Activated CD8-positive, alpha-beta memory T cell treated with anti-CD3 and anti-CD28 coated beads, Interleukin-2, amount 50 U/mL, for 1 hour (primary cell): ENCODE measurements at regions not wholly inside any gene's neighbourhood (a gene's known extent, or its start where the extent isn't known, plus 50 kb on each side); places are given as distances from the start of the nearest gene placed in this dataset.

Experiments
- DNase-seq: peaks from one replicate; pipeline ENCODE4 v3.0.0-alpha.2; 2020; ENCODE audit errors: extremely low read depth

DNA sequence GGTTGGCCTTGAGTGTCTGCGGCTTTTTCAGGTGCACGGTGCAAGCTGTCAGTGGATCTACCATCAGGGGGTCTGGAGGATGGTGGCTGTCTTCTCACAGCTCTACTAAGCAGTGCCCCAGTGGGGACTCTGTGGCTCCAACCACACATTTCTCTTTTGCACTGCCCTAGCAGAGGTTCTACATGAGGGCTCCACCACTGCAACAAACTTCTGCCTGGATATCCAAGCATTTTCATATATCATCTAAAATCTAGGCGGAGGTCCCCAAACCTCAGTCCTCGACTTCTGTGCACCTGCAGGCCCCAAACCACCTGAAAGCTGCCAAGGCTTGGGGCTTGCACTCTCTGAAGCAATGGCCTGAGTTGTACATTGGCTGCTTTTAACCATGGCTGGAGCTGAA lies 601.5 kb downstream of the MTRR start:
- no peak for DNase-seq

DNA sequence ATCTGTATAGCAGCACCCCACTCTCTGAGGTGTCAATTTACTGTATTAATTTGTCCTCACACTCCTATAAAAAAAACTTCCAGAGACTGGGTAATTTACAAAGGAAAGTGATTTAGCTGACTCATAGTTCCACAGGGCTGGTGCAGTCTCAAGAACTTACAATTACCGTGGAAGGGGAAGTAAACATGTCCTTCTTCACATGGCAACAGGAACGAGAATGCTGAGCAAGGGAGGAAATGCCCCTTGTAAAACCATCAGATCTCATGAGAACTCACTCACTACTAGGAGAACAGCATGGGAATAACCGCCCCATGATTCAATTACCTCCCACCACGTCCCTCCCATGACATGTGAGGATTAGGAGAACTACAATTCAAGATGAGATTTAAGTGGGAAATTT lies 602.6 kb downstream of the MTRR start:
- no peak for DNase-seq

DNA sequence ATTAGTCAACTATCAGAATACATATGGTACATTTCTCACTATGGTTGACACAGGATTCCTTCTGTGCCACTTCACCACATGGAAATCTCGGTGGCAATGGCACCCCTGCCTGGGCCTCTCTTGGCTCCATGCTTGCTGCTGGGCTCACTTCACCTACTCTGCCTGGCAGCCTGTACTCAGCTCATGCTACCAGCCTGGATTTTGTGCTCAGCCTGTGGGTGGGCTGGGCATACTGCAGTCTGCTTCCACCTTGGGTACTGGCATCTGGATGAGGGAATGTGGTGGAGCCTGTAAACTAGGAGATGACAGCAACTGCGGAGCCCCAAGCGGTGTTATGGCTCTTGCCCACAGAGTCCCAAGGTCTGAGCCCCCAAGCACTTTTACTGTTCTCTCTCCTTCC lies 604.1 kb downstream of the MTRR start:
- no peak for DNase-seq

DNA sequence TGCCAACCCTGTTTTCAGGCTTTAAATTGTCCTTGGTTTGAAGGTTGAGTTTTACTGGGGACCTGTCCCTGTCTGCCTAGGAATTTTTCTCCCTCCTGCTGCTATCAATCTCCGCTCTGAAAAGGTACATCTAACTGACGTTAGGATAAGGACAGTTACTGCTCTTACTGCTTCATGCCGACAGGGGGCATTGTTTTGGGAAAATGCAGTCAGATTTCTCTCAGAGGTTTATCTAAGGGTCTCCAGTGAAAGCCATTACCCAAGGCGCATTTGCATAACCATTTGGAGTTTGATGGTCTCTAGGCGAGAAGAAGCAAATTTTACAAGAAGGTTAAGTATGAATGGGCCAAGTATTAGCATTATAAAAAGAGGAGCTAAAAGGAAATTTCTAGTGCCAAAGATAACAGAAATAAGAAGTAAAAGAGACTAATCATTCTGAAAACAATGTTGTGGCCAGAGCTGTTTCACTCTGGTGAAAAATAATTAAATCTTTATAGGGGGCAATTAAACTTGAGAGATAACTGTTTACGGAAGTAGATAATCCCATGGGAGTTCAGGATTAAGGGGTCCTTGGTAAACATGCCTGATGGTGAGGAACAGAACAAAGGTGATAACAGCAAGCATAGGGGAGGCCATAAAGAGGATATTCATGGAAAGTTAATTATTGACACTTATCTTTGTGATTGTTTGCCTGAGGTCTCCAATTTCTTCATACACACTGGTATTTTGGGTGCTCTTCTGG lies 605.0 kb downstream of the MTRR start:
- DNase-seq: no peak

DNA sequence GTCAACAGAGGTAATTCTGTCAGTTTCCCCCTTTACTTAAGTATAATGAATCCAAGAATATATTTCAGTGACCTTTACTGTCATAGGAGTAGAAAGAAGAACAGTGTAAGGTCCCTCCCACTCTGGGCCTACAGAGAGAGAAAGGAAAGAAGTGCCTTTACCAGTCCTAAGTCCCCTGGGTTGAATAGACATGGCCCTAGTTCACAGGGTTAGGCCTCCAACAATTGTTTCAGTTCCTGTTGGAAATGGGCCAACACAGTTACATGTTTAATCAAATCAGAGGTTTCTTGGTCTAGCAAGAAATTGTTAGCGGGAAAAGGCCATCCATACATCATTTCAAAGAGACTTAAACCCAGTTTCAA lies 605.6 kb downstream of the MTRR start:
- DNase-seq: no peak

DNA sequence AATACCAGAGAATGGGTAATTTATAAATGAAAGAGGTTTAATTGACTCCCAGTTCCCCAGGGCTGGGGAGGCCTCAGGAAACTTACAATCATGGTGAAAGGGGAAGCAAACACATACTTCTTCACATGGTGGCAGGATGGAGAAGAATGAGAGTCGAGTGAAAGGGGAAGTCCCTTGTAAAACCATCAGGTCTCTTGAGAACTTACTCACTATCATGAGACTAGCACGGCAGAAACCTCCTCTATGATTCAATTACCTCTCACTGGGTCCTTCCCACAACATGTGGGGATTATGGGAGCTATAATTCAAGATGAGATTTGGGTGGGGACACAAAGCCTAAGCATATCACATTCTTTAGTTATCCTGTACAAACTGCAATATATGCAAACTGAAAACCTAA lies 609.4 kb downstream of the MTRR start:
- no peak for DNase-seq

DNA sequence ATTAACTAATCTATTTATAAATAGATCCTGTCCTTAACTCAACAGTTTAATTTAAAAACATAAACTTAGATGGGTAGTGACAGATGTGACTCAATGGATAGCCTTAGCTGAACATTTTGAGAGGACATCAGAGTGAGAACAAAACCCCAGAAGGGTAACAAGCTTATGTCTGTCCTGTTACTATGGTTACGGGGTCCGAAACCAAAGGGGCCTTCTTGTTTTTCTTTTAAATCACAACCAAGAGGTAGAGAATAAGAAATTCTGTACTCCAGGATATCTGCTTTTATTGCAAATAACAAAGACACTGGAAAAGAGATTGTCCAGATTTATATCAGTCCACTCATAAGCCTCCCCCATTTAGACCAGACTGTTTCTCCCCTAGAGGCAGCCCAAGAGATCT lies 612.1 kb downstream of the MTRR start:
- DNase-seq: no peak

DNA sequence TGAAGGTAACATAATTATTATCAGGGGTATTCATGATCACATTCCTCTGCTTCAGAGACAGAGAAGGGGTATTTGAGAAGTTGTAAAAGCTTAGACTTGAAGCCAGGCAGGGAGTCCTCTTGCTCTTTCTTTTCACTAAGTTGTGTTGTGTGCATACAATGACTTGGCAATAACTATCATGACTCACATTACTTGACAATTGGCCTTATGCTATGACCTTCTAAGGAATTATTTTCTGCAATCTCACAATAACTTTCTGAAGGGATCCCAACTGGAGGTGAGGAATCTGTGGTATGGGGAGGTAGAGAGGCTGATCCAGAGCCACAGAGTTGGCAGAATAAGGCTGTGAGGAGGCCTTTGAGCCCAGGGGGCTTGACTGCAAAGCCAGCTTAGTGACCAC lies 622.3 kb downstream of the MTRR start:
- DNase-seq: no peak

DNA sequence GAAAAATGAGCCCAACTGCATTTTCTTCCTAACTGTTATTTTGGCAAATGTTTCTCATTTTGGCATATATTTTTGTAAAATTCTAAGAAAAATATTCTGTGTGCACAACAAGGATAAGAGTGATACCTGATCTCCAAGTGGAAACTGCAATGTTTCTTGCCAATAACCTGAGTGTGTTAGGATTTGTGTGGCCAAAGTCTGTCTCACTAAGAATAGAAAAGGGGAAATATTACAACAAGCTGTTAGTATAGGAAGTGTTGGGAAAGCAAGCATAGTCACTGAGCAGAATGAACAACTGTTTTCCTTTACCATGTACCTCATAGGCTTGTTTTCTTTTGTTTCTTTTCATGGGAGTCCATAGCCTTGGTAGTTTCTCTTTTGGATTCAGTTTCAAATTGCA lies 624.2 kb downstream of the MTRR start:
- no peak for DNase-seq

DNA sequence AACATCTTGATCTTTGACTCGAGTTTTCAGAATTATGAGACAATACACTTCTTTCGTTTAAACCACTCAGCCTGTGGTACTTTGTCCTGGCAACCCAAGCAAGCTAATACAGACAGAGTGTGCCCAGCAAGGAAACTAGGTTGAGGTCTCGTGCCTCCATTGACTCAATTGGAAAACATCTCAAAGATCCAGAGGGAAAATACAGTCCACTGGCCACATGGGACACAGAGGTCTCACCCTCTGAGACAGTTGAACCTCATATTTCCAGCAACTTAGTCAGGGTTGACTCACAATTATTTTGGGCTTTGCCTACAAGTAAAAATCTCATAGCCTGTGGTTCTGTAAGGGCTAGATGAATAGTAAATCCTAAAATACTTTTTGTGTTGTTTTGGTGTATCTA lies 631.5 kb downstream of the MTRR start:
- no peak for DNase-seq

DNA sequence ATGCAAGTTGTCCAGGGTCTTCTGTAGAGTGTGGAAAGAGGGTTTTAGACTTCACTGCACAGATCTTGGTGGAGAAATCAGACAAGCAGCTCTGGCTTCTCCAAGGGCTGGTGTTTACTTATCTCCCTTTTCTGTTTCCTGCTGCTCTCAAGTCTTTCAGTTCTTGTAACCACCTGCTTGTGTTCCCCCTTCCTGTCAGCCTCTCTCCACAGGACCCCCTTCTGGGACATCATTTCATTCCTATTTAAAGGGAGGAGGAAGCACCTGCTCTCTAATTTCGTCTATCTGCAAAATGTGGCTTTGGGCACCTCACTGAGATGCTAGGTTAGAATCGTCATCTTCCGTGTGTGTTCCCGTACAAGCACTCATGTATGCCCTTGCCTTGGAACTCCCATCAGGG lies 636.2 kb downstream of the MTRR start:
- DNase-seq: no peak

DNA sequence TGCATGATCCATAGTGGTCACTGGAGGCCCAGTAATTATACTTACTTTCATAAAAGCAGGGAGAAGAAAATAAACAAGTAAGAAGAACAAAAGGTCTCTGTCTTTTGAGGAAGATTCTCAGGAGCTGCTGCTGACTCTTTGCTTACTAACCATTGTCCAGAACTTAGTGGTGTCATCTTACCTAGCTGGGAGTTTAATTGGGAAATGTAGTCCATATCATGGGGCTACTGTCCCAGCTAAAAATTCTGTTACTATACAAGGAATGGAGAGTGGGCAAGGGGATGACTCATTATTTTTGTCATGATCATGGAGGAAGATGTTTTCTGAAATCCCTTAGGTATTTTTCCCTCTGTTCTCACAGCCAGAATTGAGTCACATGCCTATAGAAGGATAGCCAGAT lies 639.3 kb downstream of the MTRR start:
- no peak for DNase-seq

DNA sequence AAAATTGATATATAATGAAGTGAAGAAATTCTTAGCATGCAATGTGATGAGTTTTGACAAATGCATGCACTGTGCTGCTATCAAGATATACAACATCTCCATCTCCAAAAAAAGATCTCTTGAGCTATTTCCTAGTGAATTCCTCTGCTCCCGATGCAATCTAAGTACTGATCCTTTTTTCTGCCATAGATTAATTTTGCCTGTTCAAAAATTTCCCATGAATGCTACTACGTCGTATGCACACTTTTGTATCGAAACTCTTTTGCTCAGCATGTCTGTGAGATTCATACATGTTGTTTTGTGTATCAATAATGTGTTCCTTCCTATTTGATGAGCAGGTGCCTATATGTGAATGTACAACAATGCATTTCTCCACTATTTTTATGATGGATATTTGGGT lies 647.4 kb downstream of the MTRR start:
- DNase-seq: no peak

DNA sequence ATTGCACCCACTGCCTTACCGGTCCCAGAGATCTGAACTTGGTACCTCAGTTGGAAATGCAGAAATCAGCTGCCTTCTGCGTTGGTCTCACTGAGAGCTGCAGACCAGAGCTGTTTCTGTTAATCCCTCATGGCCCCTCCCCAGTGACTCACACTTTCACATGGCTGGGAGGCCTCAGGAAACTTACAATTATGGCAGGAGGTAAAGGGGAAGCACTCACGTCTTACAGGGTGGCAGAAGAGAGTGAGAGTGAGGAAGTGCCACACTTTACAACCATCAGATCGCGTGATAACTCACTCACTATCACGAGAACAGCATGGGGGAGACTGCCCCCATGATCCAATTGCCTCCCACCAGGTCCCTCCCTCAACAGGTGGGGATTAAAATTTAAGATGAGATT lies 648.5 kb downstream of the MTRR start:
- no peak for DNase-seq

DNA sequence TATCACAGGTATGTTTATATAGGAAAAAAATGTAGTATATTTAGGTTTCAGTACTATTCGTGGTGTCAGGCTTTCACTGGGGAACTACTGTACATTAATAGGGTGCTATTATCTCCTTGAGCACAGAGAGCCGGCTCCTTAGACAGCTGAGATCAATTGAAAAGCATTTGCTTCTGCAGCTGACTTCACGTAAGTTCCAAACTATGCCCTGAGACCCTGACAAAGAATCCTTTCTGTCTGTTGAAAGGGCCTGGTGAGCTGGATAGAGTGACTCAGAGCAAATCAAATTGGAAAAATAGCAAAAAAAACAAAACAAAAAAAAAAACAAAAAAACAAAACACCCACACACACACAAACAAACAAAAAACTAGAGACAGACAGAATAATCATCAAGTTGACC lies 652.0 kb downstream of the MTRR start:
- no peak for DNase-seq

DNA sequence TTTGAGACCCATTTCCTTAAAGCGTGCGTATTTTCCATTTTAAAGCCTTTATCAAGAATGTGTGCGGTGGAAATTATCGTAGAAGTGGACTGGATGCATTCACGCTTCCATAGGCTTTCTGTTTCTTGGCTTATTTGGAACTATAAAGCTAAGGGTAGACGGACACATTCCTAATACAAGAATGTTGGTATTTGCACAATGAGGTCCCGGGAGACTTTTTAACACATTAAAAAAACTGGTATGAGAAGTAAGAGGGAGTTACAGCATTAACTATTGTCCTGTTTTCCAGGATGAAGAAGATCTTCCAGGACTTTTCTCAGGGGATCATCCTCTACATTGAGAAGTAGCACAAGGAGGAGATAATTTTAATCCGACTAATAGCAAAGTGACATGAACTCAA lies 653.0 kb downstream of the MTRR start:
- DNase-seq: no peak

DNA sequence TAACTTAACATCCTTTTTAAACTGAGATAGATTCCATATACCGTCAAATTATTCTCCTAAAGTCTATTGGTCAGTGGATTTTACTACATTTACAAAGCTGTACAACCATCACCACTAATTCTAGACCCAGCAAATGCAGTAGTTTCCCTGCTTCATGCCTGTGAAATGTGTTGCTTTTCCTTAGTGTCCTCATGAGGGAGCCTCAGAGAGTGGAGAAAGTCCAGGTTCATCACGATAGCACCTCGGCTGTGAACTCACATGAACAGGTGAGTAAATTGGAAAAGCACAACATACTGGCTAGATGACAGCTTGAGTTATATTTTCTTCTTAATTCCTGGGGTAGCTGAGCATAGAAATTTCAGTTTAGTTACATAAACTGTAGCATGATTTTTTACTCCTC lies 653.7 kb downstream of the MTRR start:
- no peak for DNase-seq

DNA sequence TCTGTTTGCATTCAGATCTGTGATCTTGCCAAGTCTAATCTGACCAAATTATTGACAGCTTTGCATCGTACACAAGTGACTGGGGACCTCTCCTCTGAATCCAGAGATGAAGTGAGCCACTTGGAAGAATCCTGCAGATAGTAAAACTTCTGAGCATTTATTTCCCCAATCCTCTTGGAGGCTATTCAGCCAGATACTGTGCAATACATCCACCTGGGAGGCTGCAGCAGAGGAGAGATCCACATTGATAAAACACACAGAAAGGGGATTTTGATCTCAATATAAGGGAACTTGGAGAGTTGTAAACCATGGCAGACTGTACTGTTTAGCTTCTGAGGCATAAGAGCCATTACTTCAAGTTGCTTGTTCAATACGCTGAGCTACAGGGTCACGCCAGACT lies 654.6 kb downstream of the MTRR start:
- no peak for DNase-seq

DNA sequence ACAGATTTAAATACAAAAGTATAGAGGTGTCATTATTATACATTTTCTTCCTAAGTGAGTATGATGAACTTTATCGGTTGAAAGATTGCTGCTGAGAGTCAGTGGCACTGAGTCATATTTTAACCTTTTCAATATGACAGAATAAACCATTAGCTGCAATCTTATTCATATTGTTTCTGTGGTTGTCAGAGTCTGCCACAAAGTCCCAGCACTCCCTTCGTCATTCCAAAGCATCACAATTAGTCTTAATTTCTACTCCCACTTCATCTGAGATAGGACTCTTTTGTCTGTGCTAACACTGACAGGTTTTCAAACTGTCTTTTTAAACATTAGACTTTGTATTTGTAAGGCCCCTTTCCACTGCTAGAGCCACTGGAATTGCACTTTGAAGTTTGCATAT lies 656.9 kb downstream of the MTRR start:
- DNase-seq: no peak

DNA sequence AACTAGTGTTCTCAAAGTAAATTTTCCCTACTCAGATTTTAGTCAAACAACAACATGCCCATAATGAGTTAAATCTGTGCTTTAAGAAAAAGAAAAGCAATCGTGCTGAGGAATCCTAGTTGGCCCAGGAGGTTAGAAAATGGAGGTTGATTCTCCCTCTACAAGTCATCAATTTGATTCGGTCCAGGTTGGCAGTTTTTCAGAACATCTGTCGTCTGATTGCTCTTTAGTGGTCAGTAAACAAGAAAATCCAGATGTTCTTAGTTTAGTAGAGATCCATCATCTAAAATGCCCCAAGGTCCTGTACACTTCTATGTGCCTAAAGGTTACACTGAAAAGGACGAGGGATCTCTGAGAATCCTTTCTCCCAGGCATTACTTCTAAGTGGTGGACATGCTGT lies 659.2 kb downstream of the MTRR start:
- DNase-seq: no peak

DNA sequence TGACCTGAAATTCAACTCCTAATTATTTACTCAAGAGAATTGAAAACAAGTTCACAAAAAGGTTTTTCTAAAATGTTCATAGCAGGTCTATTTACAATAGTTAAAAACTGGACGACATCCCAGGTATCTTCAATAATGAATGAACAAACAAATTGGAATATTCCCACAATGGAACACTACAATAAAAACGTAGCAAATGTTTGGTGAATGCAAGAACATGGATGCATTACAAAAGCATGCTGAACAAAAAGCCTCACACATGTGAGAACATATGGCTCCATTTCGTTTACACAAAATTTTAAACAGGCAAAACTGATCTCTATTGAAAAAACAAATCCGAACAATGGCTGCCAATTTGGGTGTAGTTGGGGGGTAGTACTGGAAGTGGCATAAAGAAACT lies 669.9 kb downstream of the MTRR start:
- no peak for DNase-seq

DNA sequence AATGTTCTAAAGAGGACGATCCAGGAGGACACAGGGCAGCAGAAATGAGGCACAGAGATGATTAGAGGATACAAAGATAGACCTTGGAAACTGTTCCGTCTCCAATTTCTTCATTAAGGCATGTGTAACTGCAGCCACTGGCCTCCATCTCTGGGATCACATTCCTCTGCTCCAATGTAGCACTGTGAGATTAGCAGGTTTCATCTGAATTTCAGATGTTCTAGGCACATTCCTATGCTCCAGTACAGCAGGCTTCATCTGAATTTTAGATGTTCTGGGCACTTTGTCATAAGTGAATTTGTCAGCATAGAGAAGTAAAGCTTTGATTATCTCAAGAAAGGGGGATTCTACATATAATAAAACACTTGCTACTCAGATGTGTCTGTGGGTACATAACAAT lies 671.4 kb downstream of the MTRR start:
- DNase-seq: no peak

DNA sequence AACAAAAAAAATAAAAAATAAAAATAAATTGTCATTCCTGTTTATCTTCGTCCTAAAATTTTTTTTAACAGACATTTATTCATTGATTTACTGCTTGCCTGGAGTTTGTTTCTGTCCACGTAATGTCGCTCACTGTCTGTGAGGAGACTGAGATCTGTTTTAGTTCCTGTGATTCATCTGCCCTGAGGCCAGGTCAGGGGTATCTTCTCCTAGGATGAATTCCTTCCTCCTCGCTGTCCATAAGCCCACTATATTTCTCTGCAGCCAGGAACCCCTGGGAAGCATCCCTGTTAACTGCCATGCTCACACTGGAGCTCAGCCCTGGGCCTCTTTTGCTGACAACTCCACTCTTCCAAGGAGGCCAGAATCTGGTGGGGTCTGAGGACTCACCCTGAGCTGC lies 682.0 kb downstream of the MTRR start:
- DNase-seq: no peak

DNA sequence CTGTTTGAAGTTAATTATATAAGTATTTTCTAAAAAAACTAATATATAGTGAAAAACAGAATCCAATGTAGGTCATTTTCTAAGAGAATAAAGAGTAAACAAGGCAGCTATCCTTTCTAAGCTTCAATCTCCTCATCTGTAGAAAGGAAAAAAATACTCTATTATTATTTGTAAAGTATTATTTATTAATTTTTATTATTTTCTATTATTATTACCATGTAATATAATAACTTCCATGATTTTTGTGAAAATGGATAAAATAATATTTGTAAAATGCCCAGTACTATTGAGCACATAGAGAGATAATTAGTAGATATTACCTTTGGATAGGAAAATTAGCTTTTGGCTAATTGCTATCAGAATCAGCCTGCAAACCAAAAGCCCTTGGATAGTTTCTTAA lies 684.4 kb downstream of the MTRR start:
- no peak for DNase-seq

DNA sequence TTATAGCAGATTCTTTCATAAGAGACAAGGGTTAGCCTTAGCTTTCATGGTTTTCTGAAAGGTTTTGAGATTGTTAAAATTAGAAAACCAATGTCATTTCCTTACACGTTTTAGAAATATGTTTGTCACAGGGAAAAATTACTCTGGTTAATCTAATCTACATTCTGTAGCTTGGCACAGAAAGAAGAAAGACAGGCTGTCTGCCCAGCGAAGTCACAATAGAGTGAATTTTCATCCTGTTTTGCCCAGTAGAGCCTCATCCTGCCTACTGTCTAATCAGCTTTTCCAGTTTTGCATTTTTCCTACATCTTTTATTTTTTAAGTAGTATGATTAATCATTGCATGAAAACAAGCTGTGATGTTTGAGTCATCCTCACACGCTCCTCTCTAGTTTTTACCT lies 688.8 kb downstream of the MTRR start:
- no peak for DNase-seq
